ENCODE measurements at regions not wholly inside any gene's neighbourhood (a gene's known extent, or its start where the extent isn't known, plus 50 kb on each side); places are given as distances from the start of the nearest gene placed in this dataset.

DNA sequence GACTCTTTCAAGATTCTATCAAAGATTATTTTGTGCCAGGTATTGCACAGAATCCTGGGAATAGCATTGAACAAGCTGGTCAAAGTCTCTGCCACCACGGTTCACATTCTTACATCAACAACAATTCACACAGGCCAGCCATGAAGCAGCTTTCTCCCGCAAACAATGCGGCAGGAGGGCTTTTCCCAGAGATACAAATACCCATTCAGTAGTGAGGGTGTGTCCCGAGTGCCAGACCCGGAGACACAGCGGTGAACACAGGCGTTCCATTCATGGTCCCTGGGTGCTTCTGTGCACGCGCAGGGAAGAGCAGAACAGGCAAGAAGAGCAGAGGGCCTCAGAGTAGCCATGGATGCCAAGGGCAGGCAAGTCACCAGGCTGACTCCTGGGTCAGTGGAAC lies 83.3 kb upstream of the PDE10A start:
- no peak for DNase-seq (ENCODE audit: low spot score)
- ChIA-PET POLR2A (ENCODE audit: low non-redundant PET) (no interaction called here), CTCF (no interaction called here)
- no TSS peak for BruUV-seq (replicated peaks)
- H3K4me3 ChIP-seq (ENCODE audit: low read depth, low read length, poor library complexity, severe bottlenecking): no peak overlapping the region
- TF ChIP-seq, protein P1, sequence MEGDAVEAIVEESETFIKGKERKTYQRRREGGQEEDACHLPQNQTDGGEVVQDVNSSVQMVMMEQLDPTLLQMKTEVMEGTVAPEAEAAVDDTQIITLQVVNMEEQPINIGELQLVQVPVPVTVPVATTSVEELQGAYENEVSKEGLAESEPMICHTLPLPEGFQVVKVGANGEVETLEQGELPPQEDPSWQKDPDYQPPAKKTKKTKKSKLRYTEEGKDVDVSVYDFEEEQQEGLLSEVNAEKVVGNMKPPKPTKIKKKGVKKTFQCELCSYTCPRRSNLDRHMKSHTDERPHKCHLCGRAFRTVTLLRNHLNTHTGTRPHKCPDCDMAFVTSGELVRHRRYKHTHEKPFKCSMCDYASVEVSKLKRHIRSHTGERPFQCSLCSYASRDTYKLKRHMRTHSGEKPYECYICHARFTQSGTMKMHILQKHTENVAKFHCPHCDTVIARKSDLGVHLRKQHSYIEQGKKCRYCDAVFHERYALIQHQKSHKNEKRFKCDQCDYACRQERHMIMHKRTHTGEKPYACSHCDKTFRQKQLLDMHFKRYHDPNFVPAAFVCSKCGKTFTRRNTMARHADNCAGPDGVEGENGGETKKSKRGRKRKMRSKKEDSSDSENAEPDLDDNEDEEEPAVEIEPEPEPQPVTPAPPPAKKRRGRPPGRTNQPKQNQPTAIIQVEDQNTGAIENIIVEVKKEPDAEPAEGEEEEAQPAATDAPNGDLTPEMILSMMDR (conservative IDR thresholded peaks at IDR 0.05; ENCODE audit: low read depth, low read length): no peak
- TF ChIP-seq EZH2 (IDR thresholded peaks at IDR 0.05; ENCODE audit: borderline replicate concordance, low read depth, low read length, poor library complexity, severe bottlenecking): no peak
- peaks cover 4% of the 10 kb centered on the region for H3K27me3 ChIP-seq (replicated peaks; ENCODE audit: insufficient read depth, low read depth, low read length, poor library complexity)
- H3K4me1 ChIP-seq (ENCODE audit: insufficient read depth, low read length, poor library complexity, severe bottlenecking): no peaks in the 10 kb centered on the region
- H3K27ac ChIP-seq (ENCODE audit: low read depth, low read length, poor library complexity, severe bottlenecking): no peak overlapping the region
- intact Hi-C loops (cut with micrococcal nuclease; ENCODE audit: unreplicated experiment): no loop called here
- no peaks in the 10 kb centered on the region for H3K36me3 ChIP-seq (ENCODE audit: insufficient read depth, low read length, poor library complexity, severe bottlenecking)
- no peaks in the 10 kb centered on the region for H3K9me3 ChIP-seq (ENCODE audit: low read depth, low read length, poor library complexity, severe bottlenecking)

DNA sequence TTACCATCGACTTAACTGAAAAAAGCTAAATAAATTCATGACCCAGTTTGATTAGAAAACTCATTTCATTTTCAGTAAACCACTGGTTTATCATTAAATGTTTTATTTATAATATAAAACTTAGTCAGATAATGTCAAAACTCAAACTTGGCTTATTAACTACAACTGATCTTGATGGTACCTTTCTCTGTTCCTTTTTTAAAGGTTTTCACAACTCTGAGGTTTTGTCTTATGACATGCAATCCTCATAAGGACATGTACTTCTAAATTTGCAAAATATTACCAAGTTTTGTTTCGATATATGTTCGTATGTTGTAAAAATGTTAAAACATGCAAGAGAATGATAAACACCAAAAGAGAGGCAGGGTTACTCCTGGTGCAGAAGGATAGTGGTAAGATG lies 82.5 kb upstream of the PDE10A start:
- no peak for DNase-seq (ENCODE audit: low spot score)
- TF ChIP-seq, protein P1 (conservative IDR thresholded peaks at IDR 0.05; ENCODE audit: low read depth, low read length): no peak
- TF ChIP-seq EZH2 (IDR thresholded peaks at IDR 0.05; ENCODE audit: borderline replicate concordance, low read depth, low read length, poor library complexity, severe bottlenecking): no peak
- Histone ChIP-seq H3K4me1 (ENCODE audit: insufficient read depth, low read length, poor library complexity, severe bottlenecking) (no peaks in the 10 kb centered on the region), H3K27me3 (replicated peaks; ENCODE audit: insufficient read depth, low read depth, low read length, poor library complexity) (peaks cover 6% of the 10 kb centered on the region), H3K9me3 (ENCODE audit: low read depth, low read length, poor library complexity, severe bottlenecking) (no peaks in the 10 kb centered on the region), H3K27ac (ENCODE audit: low read depth, low read length, poor library complexity, severe bottlenecking) (no peak overlapping the region), H3K4me3 (ENCODE audit: low read depth, low read length, poor library complexity, severe bottlenecking) (no peak overlapping the region), H3K36me3 (ENCODE audit: insufficient read depth, low read length, poor library complexity, severe bottlenecking) (no peaks in the 10 kb centered on the region)
- intact Hi-C loops (cut with micrococcal nuclease; ENCODE audit: unreplicated experiment): no loop called here
- BruUV-seq (replicated peaks): no TSS peak
- CTCF ChIA-PET: no interaction called here
- POLR2A ChIA-PET (ENCODE audit: low non-redundant PET): no interaction called here

DNA sequence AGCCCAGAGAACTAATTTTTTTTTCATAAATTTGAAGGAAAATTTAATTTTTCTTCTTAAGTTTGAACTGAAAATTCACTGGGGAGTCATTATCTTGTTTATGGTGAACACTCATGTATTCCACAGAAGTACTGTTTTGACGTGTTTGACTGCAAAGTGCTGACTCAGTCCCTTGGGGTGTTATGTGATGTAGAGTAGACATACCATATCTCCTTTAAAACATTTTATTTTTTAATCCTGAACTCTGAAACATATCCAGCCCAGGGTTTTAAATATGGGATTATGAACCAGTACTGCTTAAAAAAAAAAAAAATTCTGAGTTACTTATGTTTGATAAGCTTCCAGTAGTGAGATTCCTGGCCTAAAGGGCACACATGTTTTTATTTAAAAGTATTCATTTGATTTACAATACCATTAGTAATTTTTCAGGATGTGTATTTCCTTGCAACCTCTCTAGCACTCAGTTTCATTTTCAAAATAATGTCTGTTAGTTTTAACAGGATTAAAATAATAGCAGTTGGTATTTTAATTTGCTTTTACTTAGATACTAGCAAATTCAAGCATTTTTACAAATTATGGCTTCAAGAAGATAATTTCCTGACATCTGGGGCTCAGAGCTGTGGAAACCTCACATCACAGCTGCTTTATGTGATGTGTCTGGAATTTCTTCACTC lies 81.7 kb upstream of the PDE10A start:
- H3K27me3 ChIP-seq (replicated peaks; ENCODE audit: insufficient read depth, low read depth, low read length, poor library complexity): peaks cover 6% of the 10 kb centered on the region
- no peak overlapping the region for H3K27ac ChIP-seq (ENCODE audit: low read depth, low read length, poor library complexity, severe bottlenecking)
- no peak overlapping the region for H3K4me3 ChIP-seq (ENCODE audit: low read depth, low read length, poor library complexity, severe bottlenecking)
- CTCF ChIA-PET: no interaction called here
- DNase-seq (ENCODE audit: low spot score): peak; percentile 21
- no peaks in the 10 kb centered on the region for H3K9me3 ChIP-seq (ENCODE audit: low read depth, low read length, poor library complexity, severe bottlenecking)
- TF ChIP-seq, protein P1 (conservative IDR thresholded peaks at IDR 0.05; ENCODE audit: low read depth, low read length): no peak
- TF ChIP-seq EZH2 (IDR thresholded peaks at IDR 0.05; ENCODE audit: borderline replicate concordance, low read depth, low read length, poor library complexity, severe bottlenecking): no peak
- intact Hi-C loops (cut with micrococcal nuclease; ENCODE audit: unreplicated experiment): no loop called here
- BruUV-seq (replicated peaks): no TSS peak
- H3K4me1 ChIP-seq (ENCODE audit: insufficient read depth, low read length, poor library complexity, severe bottlenecking): no peaks in the 10 kb centered on the region
- POLR2A ChIA-PET (ENCODE audit: low non-redundant PET): no interaction called here
- no peaks in the 10 kb centered on the region for H3K36me3 ChIP-seq (ENCODE audit: insufficient read depth, low read length, poor library complexity, severe bottlenecking)

Measured in A673 (cell line).